Endothelial cell of umbilical vein (primary cell): ENCODE measurements at regions not wholly inside any gene's neighbourhood (a gene's known extent, or its start where the extent isn't known, plus 50 kb on each side); places are given as distances from the start of the nearest gene placed in this dataset.

Experiments used
- BruUV-seq: library from RNA; stranded (reverse); fragments of 400-500 nt; replicated peaks from 2 replicates; lab custom pipeline; 2021; lab: Mats Ljungman, UMichigan
- CTCF ChIA-PET: fragments of 300-600, 350-600 bp; sonication (Branson Sonifier 250); formaldehyde crosslinking; loops from one replicate; lab custom pipeline; 2021; ENCODE audit warnings: antibody characterized with exemption, inconsistent platforms; lab: Charles Lee
- POLR2A ChIA-PET: fragments of 300-600, 350-600 bp; sonication (Branson Sonifier 250); formaldehyde crosslinking; loops from one replicate; lab custom pipeline; 2021; ENCODE audit warnings: antibody characterized with exemption, inconsistent platforms; lab: Charles Lee
- DNase-seq: peaks from one replicate; pipeline ENCODE4 v3.0.0-alpha.2; 2011; ENCODE audit warnings: low read depth, low spot score
- FAIRE-seq: peaks from 2 replicates; lab custom pipeline; 2011; peaks lifted over from hg19 to GRCh38; lab: Jason Lieb, UNC
- H2AFZ ChIP-seq: 2 replicates; pipeline ENCODE4 v1.6.0; 2012; ENCODE audit warnings: low read depth, low read length, control low read depth, inconsistent platforms
- H3K27ac ChIP-seq: 2 replicates; pipeline ENCODE4 v1.5.1; 2011; ENCODE audit warnings: low read depth, mild to moderate bottlenecking, control low read depth, low read length, moderate library complexity; ENCODE audit not compliant: insufficient read depth
- H3K27me3 ChIP-seq, 2 experiments: 2 replicates each; pipeline versions ENCODE4 v1.6.0 to v1.6.1; 2011; ENCODE audit warnings: low read length in 2 of 2, mixed read lengths in 1 of 2; ENCODE audit not compliant: control insufficient read depth in 2 of 2, insufficient read depth in 2 of 2
- H3K36me3 ChIP-seq, 2 experiments: 2 replicates in 1 of 2; 3 replicates in 1 of 2; pipeline ENCODE4 v1.5.1; 2011; ENCODE audit warnings: low read length in 2 of 2, mild to moderate bottlenecking in 1 of 2, moderate library complexity in 1 of 2; ENCODE audit not compliant: control insufficient read depth in 2 of 2, insufficient read depth in 2 of 2; ENCODE audit errors: extremely low read depth in 1 of 2
- H3K4me1 ChIP-seq: 3 replicates; pipeline ENCODE4 v1.5.1; 2011; ENCODE audit warnings: mild to moderate bottlenecking, low read length; ENCODE audit not compliant: control insufficient read depth, insufficient read depth; ENCODE audit errors: extremely low read depth
- H3K4me2 ChIP-seq: 2 replicates; pipeline ENCODE4 v1.6.1; 2011; ENCODE audit warnings: low read length, control low read depth, mixed read lengths; ENCODE audit not compliant: insufficient read depth
- H3K4me3 ChIP-seq, 3 experiments: fragments of 200-600 bp in 1 of 3; sonication (generic), shearing (Covaris generic) in 1 of 3; replicated peaks in 1 of 3; 2 replicates each; pipeline ENCODE4 v1.5.1; 2011 to 2016; ENCODE audit warnings: control low read depth in 3 of 3, low read length in 3 of 3, mild to moderate bottlenecking in 2 of 3, inconsistent platforms in 1 of 3, low read depth in 1 of 3, moderate library complexity in 1 of 3; ENCODE audit not compliant: insufficient read depth in 1 of 3
- H3K79me2 ChIP-seq: 2 replicates; pipeline ENCODE4 v1.6.0; 2012; ENCODE audit warnings: low read length, inconsistent platforms; ENCODE audit not compliant: control insufficient read depth, insufficient read depth
- H3K9ac ChIP-seq: replicated peaks from 2 replicates; pipeline ENCODE3; 2011; ENCODE audit warnings: low read length, control low read depth; ENCODE audit not compliant: insufficient read depth; ENCODE audit errors: extremely low read depth
- H3K9me1 ChIP-seq: replicated peaks from 3 replicates; pipeline ENCODE4 v1.6.0; 2011; ENCODE audit warnings: mild to moderate bottlenecking, low read length; ENCODE audit not compliant: control insufficient read depth, insufficient read depth; ENCODE audit errors: extremely low read depth
- H3K9me3 ChIP-seq: replicated peaks from 2 replicates; pipeline ENCODE4 v1.5.1; 2012; ENCODE audit warnings: low read length, inconsistent platforms; ENCODE audit not compliant: control insufficient read depth, insufficient read depth
- H4K20me1 ChIP-seq: replicated peaks from 2 replicates; pipeline ENCODE3; 2011; ENCODE audit warnings: mild to moderate bottlenecking, low read length; ENCODE audit not compliant: control insufficient read depth, insufficient read depth; ENCODE audit errors: extremely low read depth
- EZH2 ChIP-seq: IDR thresholded peaks from 2 replicates; pipeline ENCODE4 v1.6.1; 2012; ENCODE audit warnings: borderline replicate concordance, low read depth, mild to moderate bottlenecking, moderate library complexity, low read length, inconsistent platforms; ENCODE audit not compliant: severe bottlenecking
- FOS ChIP-seq: IDR thresholded peaks from 2 replicates; pipeline ENCODE4 v1.6.1; 2011; ENCODE audit warnings: mild to moderate bottlenecking, low read length, moderate library complexity, borderline replicate concordance; ENCODE audit not compliant: insufficient read depth
- GATA2 ChIP-seq: IDR thresholded peaks from 2 replicates; pipeline ENCODE4 v1.7.0; 2011; ENCODE audit warnings: low read depth, mild to moderate bottlenecking, moderate library complexity, mixed read lengths, low read length; ENCODE audit not compliant: insufficient read length, insufficient read depth
- JUN ChIP-seq: IDR thresholded peaks from 2 replicates; pipeline ENCODE4 v1.6.1; 2011; ENCODE audit warnings: borderline replicate concordance, low read depth; ENCODE audit not compliant: insufficient read length, insufficient read depth
- MYC ChIP-seq: IDR thresholded peaks from one replicate; pipeline ENCODE4 v1.6.1; 2011; ENCODE audit warnings: mild to moderate bottlenecking, low read depth, low read length
- POLR2A ChIP-seq: IDR thresholded peaks from 2 replicates; pipeline ENCODE4 v1.6.1; 2012; ENCODE audit warnings: low read depth, mild to moderate bottlenecking, control low read depth, low read length
- dilution Hi-C: fragments of 300-500 bp; cut with MboI; formaldehyde crosslinking; loops from one replicate; pipeline ENCODE4 v1.15.0; 2019; ENCODE audit warnings: low sequenced_read_pairs; ENCODE audit not compliant: extremely low pct_ligation_motif_present
- intact Hi-C: fragments of 100-400 bp; cut with micrococcal nuclease; formaldehyde crosslinking; loops from one replicate; pipeline ENCODE4 v1.10.0; 2022
- TF ChIP-seq, protein P1 (sequence below): IDR thresholded peaks from 2 replicates; pipeline ENCODE4 v1.6.1; 2011; ENCODE audit not compliant: insufficient read depth, insufficient read length
- TF ChIP-seq, protein P2 (sequence below), 2 donors: IDR thresholded peaks; 1 replicate in 1 of 2; 2 replicates in 1 of 2; pipeline ENCODE4 v1.5.1; 2011; ENCODE audit warnings: low read length in 2 of 2, mild to moderate bottlenecking in 2 of 2, moderate library complexity in 2 of 2, control low read depth in 1 of 2, inconsistent platforms in 1 of 2, low read depth in 1 of 2; ENCODE audit not compliant: insufficient read depth in 1 of 2; ENCODE audit errors: extremely low read depth in 1 of 2

GRCh38 chr11:24422376-24422775 is 74.5 kb upstream of the LUZP2 start:
- no peak for DNase-seq
- POLR2A ChIA-PET = no interaction called here
- H3K4me1 ChIP-seq = no peaks in the 10 kb centered on the region
- CTCF ChIA-PET = no interaction called here
- no peaks in the 10 kb centered on the region for H3K79me2 ChIP-seq
- H4K20me1 ChIP-seq = no peaks in the 10 kb centered on the region
- no peaks in the 10 kb centered on the region for H3K27me3 ChIP-seq
- H3K27ac ChIP-seq = no peak overlapping the region
- no peak overlapping the region for H3K9ac ChIP-seq
- no peak overlapping the region for H3K4me3 ChIP-seq
- dilution Hi-C loops (no loop called here), intact Hi-C loops (no loop called here)
- H3K9me3 ChIP-seq = no peaks in the 10 kb centered on the region
- no peaks in the 10 kb centered on the region for H3K36me3 ChIP-seq
- H3K4me2 ChIP-seq = no peak overlapping the region
- no TSS peak for BruUV-seq
- TF ChIP-seq JUN (no peak), GATA2 (no peak), EZH2 (no peak)
- TF ChIP-seq, protein P1, sequence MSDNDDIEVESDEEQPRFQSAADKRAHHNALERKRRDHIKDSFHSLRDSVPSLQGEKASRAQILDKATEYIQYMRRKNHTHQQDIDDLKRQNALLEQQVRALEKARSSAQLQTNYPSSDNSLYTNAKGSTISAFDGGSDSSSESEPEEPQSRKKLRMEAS = no peak
- TF ChIP-seq, protein P2, sequence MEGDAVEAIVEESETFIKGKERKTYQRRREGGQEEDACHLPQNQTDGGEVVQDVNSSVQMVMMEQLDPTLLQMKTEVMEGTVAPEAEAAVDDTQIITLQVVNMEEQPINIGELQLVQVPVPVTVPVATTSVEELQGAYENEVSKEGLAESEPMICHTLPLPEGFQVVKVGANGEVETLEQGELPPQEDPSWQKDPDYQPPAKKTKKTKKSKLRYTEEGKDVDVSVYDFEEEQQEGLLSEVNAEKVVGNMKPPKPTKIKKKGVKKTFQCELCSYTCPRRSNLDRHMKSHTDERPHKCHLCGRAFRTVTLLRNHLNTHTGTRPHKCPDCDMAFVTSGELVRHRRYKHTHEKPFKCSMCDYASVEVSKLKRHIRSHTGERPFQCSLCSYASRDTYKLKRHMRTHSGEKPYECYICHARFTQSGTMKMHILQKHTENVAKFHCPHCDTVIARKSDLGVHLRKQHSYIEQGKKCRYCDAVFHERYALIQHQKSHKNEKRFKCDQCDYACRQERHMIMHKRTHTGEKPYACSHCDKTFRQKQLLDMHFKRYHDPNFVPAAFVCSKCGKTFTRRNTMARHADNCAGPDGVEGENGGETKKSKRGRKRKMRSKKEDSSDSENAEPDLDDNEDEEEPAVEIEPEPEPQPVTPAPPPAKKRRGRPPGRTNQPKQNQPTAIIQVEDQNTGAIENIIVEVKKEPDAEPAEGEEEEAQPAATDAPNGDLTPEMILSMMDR (IDR thresholded peaks at IDR 0.05; ENCODE audit: extremely low read depth in 1 of 2, insufficient read depth in 1 of 2, low read depth in 1 of 2, low read length in 2 of 2) = no peak
- H2AFZ ChIP-seq = no peak overlapping the region
- no peaks in the 10 kb centered on the region for H3K9me1 ChIP-seq
- no peak for FAIRE-seq

DNA sequence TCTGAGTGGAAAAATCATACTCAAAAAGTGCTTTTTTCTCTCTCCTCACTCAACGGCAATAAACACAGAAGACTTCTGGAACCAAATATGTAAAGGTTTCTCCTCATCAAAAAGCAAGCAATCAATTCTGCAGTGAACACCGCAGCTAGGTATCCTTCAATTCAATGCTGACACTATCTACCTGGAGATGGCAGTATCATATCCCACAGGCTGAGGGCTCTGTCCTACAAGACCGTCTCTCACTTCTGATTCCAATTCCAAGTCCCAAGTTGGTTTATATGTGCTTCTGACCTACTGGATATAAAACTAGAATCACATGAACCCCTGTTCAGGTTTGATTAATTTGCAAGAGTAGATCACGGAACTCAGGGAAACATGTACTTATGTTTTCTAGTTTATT is 59.7 kb upstream of the LUZP2 start:
- dilution Hi-C loops (no loop called here), intact Hi-C loops (no loop called here)
- Histone ChIP-seq H3K27me3 (no peaks in the 10 kb centered on the region), H3K36me3 (no peaks in the 10 kb centered on the region), H4K20me1 (no peaks in the 10 kb centered on the region), H3K4me1 (no peaks in the 10 kb centered on the region), H3K79me2 (no peaks in the 10 kb centered on the region), H3K9ac (no peak overlapping the region), H3K4me2 (no peak overlapping the region), H3K9me3 (no peaks in the 10 kb centered on the region), H3K4me3 (no peak overlapping the region), H3K9me1 (no peaks in the 10 kb centered on the region), H3K27ac (no peak overlapping the region), H2AFZ (no peak overlapping the region)
- FAIRE-seq (no peak), DNase-seq (no peak)
- POLR2A ChIA-PET = no interaction called here
- TF ChIP-seq JUN (no peak), GATA2 (no peak), EZH2 (no peak), FOS (no peak), POLR2A (no peak), MYC (no peak)
- TF ChIP-seq, protein P2 (IDR thresholded peaks at IDR 0.05; ENCODE audit: extremely low read depth in 1 of 2, insufficient read depth in 1 of 2, low read depth in 1 of 2, low read length in 2 of 2) = no peak
- TF ChIP-seq, protein P1 = no peak
- CTCF ChIA-PET = interaction anchor here (1.4 kb wide), 1 partner anchor 1561 kb away, joined by 3 read pairs; no protein-coding TSS in a partner anchor
- BruUV-seq = no TSS peak
